Left hindlimb (tissue), 1 donor: ENCODE measurements at regions not wholly inside any gene's neighbourhood (a gene's known extent, or its start where the extent isn't known, plus 50 kb on each side); places are given as distances from the start of the nearest gene placed in this dataset.
"Not testable (repeated sequence)": the region's sequence is repeated elsewhere in the genome, so short reads cannot be mapped to it uniquely, and the experiment has no call there.

ENCODE experiments used
- DNase-seq: peaks from one replicate; pipeline ENCODE4 v3.0.0-alpha.2; 2018

DNA sequence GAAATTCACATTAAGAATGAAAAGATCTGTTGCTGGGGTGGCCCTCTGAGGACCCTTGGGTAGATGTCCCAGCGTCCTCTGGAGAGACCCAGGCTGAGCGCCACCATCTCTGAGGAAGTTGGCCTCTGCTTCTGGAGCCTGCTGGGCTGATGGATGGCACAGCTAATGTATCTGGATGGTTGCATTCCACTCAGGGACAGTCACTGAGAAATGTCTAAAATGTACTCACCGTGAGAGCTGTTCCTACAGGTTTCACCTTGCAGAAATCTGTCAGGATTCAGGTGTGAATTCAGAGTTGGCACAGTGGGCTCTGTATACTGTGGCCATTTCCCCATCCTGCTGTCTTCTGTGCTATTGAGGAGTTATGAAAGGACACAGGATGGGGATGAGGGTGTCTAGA lies 247.2 kb downstream of the AACS start:
- no peak for DNase-seq

- DNase-seq, result no peak
Measured at GRCh38 chr12:125314051-125314755, 249.0 kb downstream of the AACS start.

DNA sequence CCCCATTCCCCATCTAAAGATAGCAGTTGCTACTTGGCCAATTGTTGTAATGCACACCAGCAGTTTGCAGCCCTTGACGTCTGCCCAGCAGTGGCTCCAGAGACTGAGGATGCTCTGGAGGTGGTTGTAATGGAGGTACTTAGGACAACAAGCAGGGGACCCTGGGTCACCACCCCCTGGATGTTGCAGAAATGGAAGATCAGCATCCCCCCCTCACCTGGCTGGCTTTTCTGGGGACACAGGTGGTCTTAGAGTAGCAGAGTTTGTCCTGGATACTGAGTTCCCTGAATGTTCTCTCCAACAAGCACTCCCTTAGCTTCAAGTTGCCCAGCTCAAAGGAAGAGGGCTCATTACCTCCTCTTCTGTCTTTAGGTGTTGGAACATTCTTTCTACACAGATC lies 250.5 kb downstream of the AACS start:
- DNase-seq, result no peak

DNA sequence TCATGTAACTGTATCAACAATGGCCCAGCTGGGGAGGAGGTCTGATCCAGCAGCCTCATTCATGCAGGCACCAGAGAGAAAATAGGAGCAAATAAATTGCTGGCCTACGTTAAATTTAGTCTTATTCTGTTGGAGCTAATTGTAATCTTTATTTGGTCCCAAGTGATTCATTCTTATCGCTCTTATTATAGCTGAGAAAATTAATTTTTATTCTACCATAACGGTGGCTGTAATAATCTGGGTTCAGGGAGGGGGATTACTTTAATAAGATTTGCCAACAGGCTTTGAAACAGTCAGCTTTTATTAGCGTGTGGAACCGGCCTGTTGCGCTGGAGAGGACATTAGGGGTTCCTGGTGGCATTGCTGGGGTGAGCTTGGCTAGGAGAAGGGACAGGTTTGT lies 254.9 kb downstream of the AACS start:
- DNase-seq, result no peak

GRCh38 chr12:125324861-125325490 lies 259.7 kb downstream of the AACS start:
- DNase-seq, result no peak

GRCh38 chr12:125329239-125330102 lies 264.2 kb downstream of the AACS start:
- no peak for DNase-seq

- peak; percentile 76 for DNase-seq
Measured at GRCh38 chr12:125330645-125331341, 265.6 kb downstream of the AACS start.

DNA sequence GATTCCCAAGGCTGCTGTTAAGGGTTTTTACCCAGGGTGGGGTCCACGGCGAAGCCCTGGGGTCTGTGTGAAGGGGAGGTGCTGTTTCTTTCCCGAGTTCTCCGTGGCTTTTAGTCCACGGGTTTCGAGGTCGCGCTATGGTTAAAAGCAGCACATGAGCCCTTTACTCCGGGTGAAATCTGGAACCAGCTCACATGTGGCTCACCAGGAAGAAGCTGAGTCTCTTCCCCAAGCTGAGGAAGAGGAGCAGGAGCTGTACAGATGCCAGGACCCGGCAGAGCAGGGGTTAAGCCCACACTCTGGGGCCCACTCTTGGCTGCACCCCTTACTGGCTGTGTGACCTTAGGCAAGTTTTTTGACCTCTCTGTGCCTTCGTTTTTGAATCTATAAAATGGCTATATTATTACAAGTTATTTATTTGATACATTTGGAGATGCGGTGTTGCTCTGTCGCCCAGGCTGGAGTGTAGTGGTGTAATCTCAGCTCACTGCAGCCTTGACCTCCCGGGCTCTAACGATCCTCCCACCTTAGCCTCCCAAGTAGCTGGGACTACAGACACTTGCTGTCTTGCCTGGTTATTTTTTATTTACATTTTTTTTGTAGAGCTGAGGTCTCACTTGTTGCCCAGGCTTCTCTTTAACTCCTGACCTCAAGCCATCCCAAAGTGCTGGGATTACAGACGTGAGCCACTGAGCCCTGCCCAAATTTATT lies 266.3 kb downstream of the AACS start:
- no peak for DNase-seq

DNA sequence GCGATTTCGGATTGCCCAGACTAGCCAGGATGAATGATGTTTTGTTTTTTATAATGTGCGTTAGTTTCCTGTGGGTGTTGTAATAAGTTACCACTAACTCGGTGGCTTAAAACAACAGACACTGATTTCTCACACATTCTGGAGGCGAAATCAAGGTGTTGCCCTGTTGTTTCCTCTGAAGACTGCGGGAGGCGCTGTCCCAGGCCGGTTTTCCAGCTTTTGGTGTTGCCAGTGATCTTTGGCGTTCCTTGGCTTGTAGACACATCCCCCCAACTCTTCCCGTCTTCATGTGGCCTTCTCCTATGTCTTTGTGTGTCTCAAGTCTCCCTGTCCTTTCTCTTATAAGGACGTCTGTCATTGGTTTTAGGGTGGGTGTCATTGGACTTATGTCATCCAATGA lies 267.7 kb downstream of the AACS start:
- no peak for DNase-seq

- no peak for DNase-seq
Measured at GRCh38 chr12:125336246-125336645, 271.0 kb downstream of the AACS start.

GRCh38 chr12:125340791-125341190 lies 275.6 kb downstream of the AACS start:
- DNase-seq, result peak; percentile 65

DNA sequence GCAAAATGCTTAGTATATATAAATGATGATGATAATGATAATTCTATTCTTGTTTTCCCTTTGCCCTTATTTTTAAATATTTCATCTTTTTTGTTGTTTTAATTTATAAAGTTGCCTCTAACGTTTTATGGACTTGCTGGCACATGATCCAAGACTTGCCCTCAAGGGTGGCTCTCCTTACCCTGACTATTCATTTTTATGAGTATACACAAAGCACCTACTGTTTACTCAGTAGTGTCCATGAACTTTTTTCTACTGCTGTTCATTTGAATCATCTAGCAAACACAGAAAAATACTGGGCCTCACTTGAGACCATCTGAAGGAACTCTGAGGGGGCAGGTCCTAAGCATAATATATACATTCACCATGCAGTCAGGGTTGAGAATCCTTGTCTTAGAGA lies 276.2 kb downstream of the AACS start:
- DNase-seq, result no peak

GRCh38 chr12:125343649-125344048 lies 278.4 kb downstream of the AACS start:
- DNase-seq, result no peak

GRCh38 chr12:125346362-125346761 lies 281.1 kb downstream of the AACS start:
- DNase-seq, result no peak

DNA sequence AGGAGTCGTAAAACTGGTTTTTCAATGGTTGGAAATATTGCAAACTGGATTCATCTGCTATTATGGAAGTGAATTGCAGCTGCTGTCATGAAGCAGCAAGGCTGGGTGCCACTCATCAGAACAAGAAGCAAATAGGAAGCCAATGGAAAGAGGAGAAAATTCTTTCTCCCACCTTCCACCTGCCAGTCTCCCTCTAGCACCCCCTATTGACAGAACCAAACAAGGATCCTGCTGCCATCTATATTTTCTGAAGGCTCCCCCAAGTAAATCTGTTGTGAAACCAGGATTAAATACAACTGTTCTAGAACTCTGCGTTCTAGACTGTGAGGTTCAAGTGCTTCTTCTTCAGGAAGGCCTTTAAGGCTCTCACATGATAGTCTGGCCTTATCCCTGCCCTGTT lies 286.6 kb downstream of the AACS start:
- DNase-seq, result no peak

GRCh38 chr12:125353002-125353401 lies 287.8 kb downstream of the AACS start:
- DNase-seq, result not testable (repeated sequence)

- no peak for DNase-seq
Measured at GRCh38 chr12:125353871-125354270, 288.6 kb downstream of the AACS start.

DNA sequence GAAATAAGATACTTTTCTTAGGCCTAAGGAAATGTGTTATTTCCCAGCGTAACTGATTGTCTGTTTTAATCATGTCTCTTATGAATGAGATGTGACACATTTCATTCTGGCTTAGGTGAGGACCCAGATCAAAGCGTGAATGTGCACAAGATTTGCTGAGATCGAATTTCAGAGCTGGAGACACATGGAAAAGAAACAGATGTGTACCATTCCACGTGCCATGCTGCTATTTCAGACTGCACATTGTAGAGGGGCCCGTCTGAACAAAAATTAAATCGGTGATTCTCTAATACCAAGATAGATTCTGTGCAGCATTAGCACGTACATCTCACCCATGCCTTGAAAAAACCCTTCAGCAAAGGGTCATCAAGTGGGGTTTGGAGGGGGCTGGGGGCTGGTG lies 290.4 kb downstream of the AACS start:
- DNase-seq, result no peak

DNA sequence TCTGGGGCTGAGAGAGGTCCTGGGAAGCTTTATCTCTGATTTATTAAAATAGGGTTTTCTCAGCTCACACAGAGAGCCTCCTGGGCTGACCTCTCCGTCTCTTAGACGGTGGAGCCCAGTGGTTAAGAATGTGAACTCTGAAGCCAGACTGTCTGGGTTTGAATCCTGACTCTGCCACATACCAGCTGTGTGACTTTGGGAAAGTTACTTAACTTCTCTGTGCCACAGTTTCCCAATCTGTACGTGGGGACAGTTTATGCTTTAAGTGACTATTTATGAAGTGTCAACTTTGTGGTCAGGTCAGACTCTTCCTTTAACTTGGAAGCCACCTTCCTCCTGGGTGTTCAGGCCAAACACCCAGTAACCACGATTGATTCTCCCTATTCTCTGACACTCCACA lies 290.9 kb downstream of the AACS start:
- DNase-seq, result no peak

- no peak for DNase-seq
Measured at GRCh38 chr12:125357561-125357960, 292.3 kb downstream of the AACS start.

- no peak for DNase-seq
Measured at GRCh38 chr12:125360540-125360939, 295.3 kb downstream of the AACS start.

- no peak for DNase-seq
Measured at GRCh38 chr12:125371033-125371432, 305.8 kb downstream of the AACS start.

- no peak for DNase-seq
Measured at GRCh38 chr12:125372085-125372484, 306.9 kb downstream of the AACS start.
